HCT116 (cell line): ENCODE measurements at regions not wholly inside any gene's neighbourhood (a gene's known extent, or its start where the extent isn't known, plus 50 kb on each side); places are given as distances from the start of the nearest gene placed in this dataset.

Experiments used
- ATAC-seq: fragments of 200-7000 bp; cut with Tn5 transposase; 2 replicates; pipeline ENCODE4 v1.9.1; 2020; ENCODE audit warnings: mild to moderate bottlenecking, moderate library complexity
- BruUV-seq: library from RNA; stranded (reverse); fragments of 400-500 nt; replicated peaks from 2 replicates; lab custom pipeline; 2021; lab: Mats Ljungman, UMichigan
- CTCF ChIA-PET: fragments of 300-600 bp; sonication (Branson Sonifier 250); formaldehyde crosslinking; loops from one replicate; lab custom pipeline; 2021; ENCODE audit warnings: antibody characterized with exemption; lab: Charles Lee
- POLR2A ChIA-PET: fragments of 300-600, 350-600 bp; sonication (Branson Sonifier 250); formaldehyde crosslinking; loops from one replicate; lab custom pipeline; 2021; ENCODE audit warnings: antibody characterized with exemption; lab: Charles Lee
- RAD21 ChIA-PET, 2 experiments: fragments of 300-600 bp; sonication (Branson Sonifier 250); formaldehyde crosslinking; loops; one replicate each; lab custom pipeline; 2023; ENCODE audit warnings: low total read pairs in 2 of 2; ENCODE audit not compliant: uncharacterized antibody in 2 of 2, unreplicated experiment in 2 of 2, low non-redundant PET in 1 of 2; lab: Charles Lee
- DNase-seq: peaks from one replicate; pipeline ENCODE4 v3.0.0-alpha.2; 2010; ENCODE audit warnings: low read depth, low spot score
- H2AFZ ChIP-seq: fragments of 200-600 bp; shearing (Covaris generic), sonication (generic); 2 replicates; pipeline ENCODE4 v1.6.1; 2017; ENCODE audit warnings: low read depth, mixed run types, mixed read lengths, antibody characterized with exemption, low read length; ENCODE audit not compliant: poor library complexity, severe bottlenecking
- H3K27ac ChIP-seq: 2 replicates; pipeline ENCODE4 v1.5.1; 2012; ENCODE audit warnings: low read depth, low read length
- H3K27me3 ChIP-seq: fragments of 200-600 bp; sonication (generic); 2 replicates; pipeline ENCODE4 v1.6.1; 2016; ENCODE audit warnings: mixed run types, low read length, mixed read lengths; ENCODE audit not compliant: insufficient read depth
- H3K36me3 ChIP-seq, 2 experiments: fragments of 200-500 bp in 1 of 2; fragments of 200-600 bp in 1 of 2; sonication (Bioruptor generic) in 1 of 2; sonication (generic) in 1 of 2; 2 replicates each; pipeline versions ENCODE4 v1.5.1 to v1.6.1; 2014 to 2016; ENCODE audit warnings: low read length in 2 of 2, inconsistent platforms in 1 of 2, mixed read lengths in 1 of 2, mixed run types in 1 of 2; ENCODE audit not compliant: insufficient read depth in 2 of 2, control insufficient read depth in 1 of 2
- H3K4me1 ChIP-seq, 2 experiments: fragments of 200-600 bp in 1 of 2; sonication (generic) in 1 of 2; 2 replicates each; pipeline versions ENCODE4 v1.5.1 to v1.6.1; 2012 to 2017; ENCODE audit warnings: low read length in 2 of 2, inconsistent platforms in 1 of 2, mild to moderate bottlenecking in 1 of 2, mixed read lengths in 1 of 2, mixed run types in 1 of 2, moderate library complexity in 1 of 2; ENCODE audit not compliant: insufficient read depth in 2 of 2, control insufficient read depth in 1 of 2
- H3K4me2 ChIP-seq: fragments of 200-600 bp; sonication (generic); 2 replicates; pipeline ENCODE4 v1.6.1; 2017; ENCODE audit warnings: mixed run types, low read length, mixed read lengths
- H3K4me3 ChIP-seq, 2 experiments: fragments of 200-600 bp in 1 of 2; sonication (generic) in 1 of 2; replicated peaks in 1 of 2; 2 replicates each; pipeline ENCODE4 v1.5.1; 2011 to 2016; ENCODE audit warnings: low read length in 2 of 2, control low read depth in 1 of 2, low read depth in 1 of 2, mild to moderate bottlenecking in 1 of 2, mixed read lengths in 1 of 2, mixed run types in 1 of 2
- H3K79me2 ChIP-seq: fragments of 200-600 bp; sonication (generic); 2 replicates; pipeline ENCODE4 v1.6.1; 2017; ENCODE audit warnings: mild to moderate bottlenecking, mixed run types, low read length, moderate library complexity, mixed read lengths; ENCODE audit not compliant: insufficient read depth
- H3K9ac ChIP-seq: fragments of 200-600 bp; sonication (generic); 2 replicates; pipeline ENCODE4 v1.6.1; 2016; ENCODE audit warnings: low read length, mixed read lengths
- H3K9me2 ChIP-seq: fragments of 200-600 bp; sonication (generic), shearing (Covaris generic); 2 replicates; pipeline ENCODE4 v1.6.1; 2017; ENCODE audit warnings: mixed run types, mild to moderate bottlenecking, moderate library complexity; ENCODE audit not compliant: insufficient read depth
- H3K9me3 ChIP-seq, 2 experiments: fragments of 200-500 bp in 1 of 2; fragments of 200-600 bp in 1 of 2; sonication (Bioruptor generic) in 1 of 2; sonication (generic) in 1 of 2; 2 replicates each; pipeline ENCODE4 v1.6.1; 2014 to 2017; ENCODE audit warnings: low read length in 2 of 2, mixed read lengths in 2 of 2, inconsistent platforms in 1 of 2, low read depth in 1 of 2, mild to moderate bottlenecking in 1 of 2, mixed run types in 1 of 2, moderate library complexity in 1 of 2; ENCODE audit not compliant: control insufficient read depth in 1 of 2, insufficient read depth in 1 of 2
- H4K20me1 ChIP-seq: fragments of 200-600 bp; sonication (generic), shearing (Covaris generic); 2 replicates; pipeline ENCODE4 v1.6.1; 2017; ENCODE audit warnings: mixed run types, mild to moderate bottlenecking, moderate library complexity; ENCODE audit not compliant: insufficient read depth
- CEBPB ChIP-seq: IDR thresholded peaks from 2 replicates; pipeline ENCODE4 v1.6.1; 2012; ENCODE audit warnings: low read depth
- EGR1 ChIP-seq: IDR thresholded peaks from 2 replicates; pipeline ENCODE4 v1.6.1; 2012; ENCODE audit warnings: low read depth
- POLR2A ChIP-seq: IDR thresholded peaks from 2 replicates; pipeline ENCODE4 v1.7.0; 2011; ENCODE audit warnings: borderline replicate concordance; ENCODE audit not compliant: insufficient read depth, insufficient read length; ENCODE audit errors: extremely low read depth
- intact Hi-C: fragments of 100-400 bp; cut with micrococcal nuclease; formaldehyde crosslinking; loops from 2 replicates; pipeline ENCODE4 v1.10.0; 2022
- TF ChIP-seq, protein P1 (sequence below): IDR thresholded peaks from 2 replicates; pipeline ENCODE4 v1.6.1; 2012; ENCODE audit warnings: low read depth
- TF ChIP-seq, protein P2 (sequence below), 3 experiments: fragments of 200-600 bp in 1 of 3; sonication (generic) in 1 of 3; IDR thresholded peaks in 2 of 3; conservative IDR thresholded peaks in 1 of 3; 2 replicates each; pipeline ENCODE4 v1.5.1; 2012 to 2017; ENCODE audit warnings: low read depth in 2 of 3, low read length in 2 of 3, antibody characterized with exemption in 1 of 3, borderline replicate concordance in 1 of 3, control low read depth in 1 of 3, mild to moderate bottlenecking in 1 of 3, mixed read lengths in 1 of 3, mixed run types in 1 of 3, moderate library complexity in 1 of 3; ENCODE audit not compliant: insufficient read depth in 1 of 3

DNA sequence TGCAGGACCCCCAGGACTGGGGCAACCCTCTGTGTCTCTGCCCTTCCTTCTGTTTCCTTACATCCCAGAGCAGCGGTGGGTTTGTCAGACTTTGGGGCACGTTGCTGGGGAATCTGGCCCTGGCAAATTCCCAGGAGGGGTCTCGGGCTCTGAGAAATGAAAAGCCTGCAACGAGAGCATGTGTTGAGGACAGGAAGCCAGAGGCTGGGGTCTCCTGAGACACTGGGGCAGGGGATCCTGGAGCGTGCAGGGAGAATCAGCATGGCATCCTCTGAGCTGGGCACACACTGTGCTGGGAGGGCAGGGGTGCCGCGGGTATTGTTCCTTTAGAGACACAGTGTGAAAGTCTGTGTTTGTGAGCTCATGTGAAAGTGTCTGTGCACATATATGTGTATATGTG lies 279.9 kb upstream of the PPP2R2D start:
- POLR2A ChIA-PET = no interaction called here
- Histone ChIP-seq H4K20me1 (no peaks in the 10 kb centered on the region), H2AFZ (no peak overlapping the region), H3K9me2 (no peaks in the 10 kb centered on the region), H3K79me2 (no peaks in the 10 kb centered on the region), H3K27me3 (no peaks in the 10 kb centered on the region), H3K4me1 (peaks cover 0 to 12% of the 10 kb centered on the region in 2 experiments; a peak in 2 of 4 replicates), H3K9me3 (no peaks in the 10 kb centered on the region), H3K27ac (no peak overlapping the region), H3K4me2 (no peak overlapping the region), H3K9ac (no peak overlapping the region), H3K4me3 (no peak overlapping the region), H3K36me3 (no peaks in the 10 kb centered on the region)
- no peak for TF ChIP-seq POLR2A
- TF ChIP-seq, protein P1, sequence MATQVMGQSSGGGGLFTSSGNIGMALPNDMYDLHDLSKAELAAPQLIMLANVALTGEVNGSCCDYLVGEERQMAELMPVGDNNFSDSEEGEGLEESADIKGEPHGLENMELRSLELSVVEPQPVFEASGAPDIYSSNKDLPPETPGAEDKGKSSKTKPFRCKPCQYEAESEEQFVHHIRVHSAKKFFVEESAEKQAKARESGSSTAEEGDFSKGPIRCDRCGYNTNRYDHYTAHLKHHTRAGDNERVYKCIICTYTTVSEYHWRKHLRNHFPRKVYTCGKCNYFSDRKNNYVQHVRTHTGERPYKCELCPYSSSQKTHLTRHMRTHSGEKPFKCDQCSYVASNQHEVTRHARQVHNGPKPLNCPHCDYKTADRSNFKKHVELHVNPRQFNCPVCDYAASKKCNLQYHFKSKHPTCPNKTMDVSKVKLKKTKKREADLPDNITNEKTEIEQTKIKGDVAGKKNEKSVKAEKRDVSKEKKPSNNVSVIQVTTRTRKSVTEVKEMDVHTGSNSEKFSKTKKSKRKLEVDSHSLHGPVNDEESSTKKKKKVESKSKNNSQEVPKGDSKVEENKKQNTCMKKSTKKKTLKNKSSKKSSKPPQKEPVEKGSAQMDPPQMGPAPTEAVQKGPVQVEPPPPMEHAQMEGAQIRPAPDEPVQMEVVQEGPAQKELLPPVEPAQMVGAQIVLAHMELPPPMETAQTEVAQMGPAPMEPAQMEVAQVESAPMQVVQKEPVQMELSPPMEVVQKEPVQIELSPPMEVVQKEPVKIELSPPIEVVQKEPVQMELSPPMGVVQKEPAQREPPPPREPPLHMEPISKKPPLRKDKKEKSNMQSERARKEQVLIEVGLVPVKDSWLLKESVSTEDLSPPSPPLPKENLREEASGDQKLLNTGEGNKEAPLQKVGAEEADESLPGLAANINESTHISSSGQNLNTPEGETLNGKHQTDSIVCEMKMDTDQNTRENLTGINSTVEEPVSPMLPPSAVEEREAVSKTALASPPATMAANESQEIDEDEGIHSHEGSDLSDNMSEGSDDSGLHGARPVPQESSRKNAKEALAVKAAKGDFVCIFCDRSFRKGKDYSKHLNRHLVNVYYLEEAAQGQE = no peak
- TF ChIP-seq EGR1 = no peak
- TF ChIP-seq, protein P2, sequence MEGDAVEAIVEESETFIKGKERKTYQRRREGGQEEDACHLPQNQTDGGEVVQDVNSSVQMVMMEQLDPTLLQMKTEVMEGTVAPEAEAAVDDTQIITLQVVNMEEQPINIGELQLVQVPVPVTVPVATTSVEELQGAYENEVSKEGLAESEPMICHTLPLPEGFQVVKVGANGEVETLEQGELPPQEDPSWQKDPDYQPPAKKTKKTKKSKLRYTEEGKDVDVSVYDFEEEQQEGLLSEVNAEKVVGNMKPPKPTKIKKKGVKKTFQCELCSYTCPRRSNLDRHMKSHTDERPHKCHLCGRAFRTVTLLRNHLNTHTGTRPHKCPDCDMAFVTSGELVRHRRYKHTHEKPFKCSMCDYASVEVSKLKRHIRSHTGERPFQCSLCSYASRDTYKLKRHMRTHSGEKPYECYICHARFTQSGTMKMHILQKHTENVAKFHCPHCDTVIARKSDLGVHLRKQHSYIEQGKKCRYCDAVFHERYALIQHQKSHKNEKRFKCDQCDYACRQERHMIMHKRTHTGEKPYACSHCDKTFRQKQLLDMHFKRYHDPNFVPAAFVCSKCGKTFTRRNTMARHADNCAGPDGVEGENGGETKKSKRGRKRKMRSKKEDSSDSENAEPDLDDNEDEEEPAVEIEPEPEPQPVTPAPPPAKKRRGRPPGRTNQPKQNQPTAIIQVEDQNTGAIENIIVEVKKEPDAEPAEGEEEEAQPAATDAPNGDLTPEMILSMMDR (IDR thresholded peaks at IDR 0.05 in 2 of 3, conservative IDR thresholded peaks at IDR 0.05 in 1 of 3; ENCODE audit: borderline replicate concordance in 1 of 3, insufficient read depth in 1 of 3, low read depth in 2 of 3, low read length in 2 of 3) = no peak
- no peak for TF ChIP-seq CEBPB
- CTCF ChIA-PET = no interaction called here
- intact Hi-C loops = no loop called here
- DNase-seq (no peak), ATAC-seq (no peak)
- RAD21 ChIA-PET = no interaction called here
- no TSS peak for BruUV-seq
